ENCODE measurements at regions not wholly inside any gene's neighbourhood (a gene's known extent, or its start where the extent isn't known, plus 50 kb on each side); places are given as distances from the start of the nearest gene placed in this dataset.
"Not testable (repeated sequence)": the region's sequence is repeated elsewhere in the genome, so short reads cannot be mapped to it uniquely, and the experiment has no call there.

DNA sequence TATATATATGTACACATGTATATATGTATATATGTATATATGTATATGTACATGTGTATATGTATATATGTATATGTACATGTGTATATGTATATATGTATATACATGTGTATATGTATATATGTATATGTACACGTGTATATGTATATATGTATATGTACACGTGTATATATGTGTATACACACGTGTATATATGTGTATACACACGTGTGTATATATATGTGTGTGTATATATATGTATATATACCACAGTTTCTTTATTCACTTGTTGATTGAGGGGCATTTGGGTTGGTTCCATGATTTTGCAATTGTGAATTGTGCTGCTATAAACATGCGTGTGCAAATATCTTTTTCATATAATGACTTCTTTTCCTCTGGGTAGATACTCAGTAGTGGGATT is 179.0 kb downstream of the ADCYAP1 start:
- TF ChIP-seq, protein P1, sequence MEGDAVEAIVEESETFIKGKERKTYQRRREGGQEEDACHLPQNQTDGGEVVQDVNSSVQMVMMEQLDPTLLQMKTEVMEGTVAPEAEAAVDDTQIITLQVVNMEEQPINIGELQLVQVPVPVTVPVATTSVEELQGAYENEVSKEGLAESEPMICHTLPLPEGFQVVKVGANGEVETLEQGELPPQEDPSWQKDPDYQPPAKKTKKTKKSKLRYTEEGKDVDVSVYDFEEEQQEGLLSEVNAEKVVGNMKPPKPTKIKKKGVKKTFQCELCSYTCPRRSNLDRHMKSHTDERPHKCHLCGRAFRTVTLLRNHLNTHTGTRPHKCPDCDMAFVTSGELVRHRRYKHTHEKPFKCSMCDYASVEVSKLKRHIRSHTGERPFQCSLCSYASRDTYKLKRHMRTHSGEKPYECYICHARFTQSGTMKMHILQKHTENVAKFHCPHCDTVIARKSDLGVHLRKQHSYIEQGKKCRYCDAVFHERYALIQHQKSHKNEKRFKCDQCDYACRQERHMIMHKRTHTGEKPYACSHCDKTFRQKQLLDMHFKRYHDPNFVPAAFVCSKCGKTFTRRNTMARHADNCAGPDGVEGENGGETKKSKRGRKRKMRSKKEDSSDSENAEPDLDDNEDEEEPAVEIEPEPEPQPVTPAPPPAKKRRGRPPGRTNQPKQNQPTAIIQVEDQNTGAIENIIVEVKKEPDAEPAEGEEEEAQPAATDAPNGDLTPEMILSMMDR (IDR thresholded peaks at IDR 0.05) = not testable (repeated sequence)
- not testable (repeated sequence) for TF ChIP-seq POLR2AphosphoS5 (IDR thresholded peaks at IDR 0.05)

All from breast epithelium (tissue), 3 donors.